ENCODE measurements at regions not wholly inside any gene's neighbourhood (a gene's known extent, or its start where the extent isn't known, plus 50 kb on each side); places are given as distances from the start of the nearest gene placed in this dataset.

- no peak for TF ChIP-seq POLR2A (IDR thresholded peaks at IDR 0.05)
- no peak for TF ChIP-seq CTCF (IDR thresholded peaks at IDR 0.05)
- no peak for TF ChIP-seq POLR2AphosphoS5 (IDR thresholded peaks at IDR 0.05)
These were observed 259.9 kb upstream of the RASA1 start for GRCh38 chr5:87007737-87008136.
